ENCODE measurements at regions not wholly inside any gene's neighbourhood (a gene's known extent, or its start where the extent isn't known, plus 50 kb on each side); places are given as distances from the start of the nearest gene placed in this dataset.

DNA sequence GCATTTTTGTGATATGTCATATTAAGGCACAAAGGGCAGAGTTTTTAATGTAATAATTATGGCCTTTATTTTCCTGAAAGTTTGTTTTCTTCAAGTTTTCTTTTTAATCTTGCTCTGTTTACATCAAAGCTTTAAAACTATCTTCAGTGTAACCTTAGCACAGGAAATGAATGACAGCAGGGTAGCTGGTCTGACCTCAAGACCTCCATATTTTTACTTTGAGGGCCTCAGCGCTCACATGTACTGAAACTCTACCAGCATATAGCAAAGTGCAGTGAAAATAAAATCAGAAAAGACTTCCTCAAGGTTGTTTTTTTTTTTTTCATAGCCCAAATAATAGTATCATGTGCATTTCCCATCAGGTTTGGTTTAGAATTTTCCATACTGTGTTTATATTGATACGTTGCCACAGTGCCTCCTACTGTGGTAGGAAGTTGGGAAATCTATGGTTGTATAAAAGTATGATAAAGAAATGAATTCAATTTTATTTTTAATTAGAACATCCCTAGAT is 163.4 kb downstream of the UBE2E3 start:
- no peak overlapping the region for H3K4me3 ChIP-seq (ENCODE audit: low read depth, low read length)
- TF ChIP-seq, protein P1, sequence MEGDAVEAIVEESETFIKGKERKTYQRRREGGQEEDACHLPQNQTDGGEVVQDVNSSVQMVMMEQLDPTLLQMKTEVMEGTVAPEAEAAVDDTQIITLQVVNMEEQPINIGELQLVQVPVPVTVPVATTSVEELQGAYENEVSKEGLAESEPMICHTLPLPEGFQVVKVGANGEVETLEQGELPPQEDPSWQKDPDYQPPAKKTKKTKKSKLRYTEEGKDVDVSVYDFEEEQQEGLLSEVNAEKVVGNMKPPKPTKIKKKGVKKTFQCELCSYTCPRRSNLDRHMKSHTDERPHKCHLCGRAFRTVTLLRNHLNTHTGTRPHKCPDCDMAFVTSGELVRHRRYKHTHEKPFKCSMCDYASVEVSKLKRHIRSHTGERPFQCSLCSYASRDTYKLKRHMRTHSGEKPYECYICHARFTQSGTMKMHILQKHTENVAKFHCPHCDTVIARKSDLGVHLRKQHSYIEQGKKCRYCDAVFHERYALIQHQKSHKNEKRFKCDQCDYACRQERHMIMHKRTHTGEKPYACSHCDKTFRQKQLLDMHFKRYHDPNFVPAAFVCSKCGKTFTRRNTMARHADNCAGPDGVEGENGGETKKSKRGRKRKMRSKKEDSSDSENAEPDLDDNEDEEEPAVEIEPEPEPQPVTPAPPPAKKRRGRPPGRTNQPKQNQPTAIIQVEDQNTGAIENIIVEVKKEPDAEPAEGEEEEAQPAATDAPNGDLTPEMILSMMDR (IDR thresholded peaks at IDR 0.05; ENCODE audit: insufficient read depth, low read length), result no peak
- no peak for DNase-seq (ENCODE audit: low read depth)

DNA sequence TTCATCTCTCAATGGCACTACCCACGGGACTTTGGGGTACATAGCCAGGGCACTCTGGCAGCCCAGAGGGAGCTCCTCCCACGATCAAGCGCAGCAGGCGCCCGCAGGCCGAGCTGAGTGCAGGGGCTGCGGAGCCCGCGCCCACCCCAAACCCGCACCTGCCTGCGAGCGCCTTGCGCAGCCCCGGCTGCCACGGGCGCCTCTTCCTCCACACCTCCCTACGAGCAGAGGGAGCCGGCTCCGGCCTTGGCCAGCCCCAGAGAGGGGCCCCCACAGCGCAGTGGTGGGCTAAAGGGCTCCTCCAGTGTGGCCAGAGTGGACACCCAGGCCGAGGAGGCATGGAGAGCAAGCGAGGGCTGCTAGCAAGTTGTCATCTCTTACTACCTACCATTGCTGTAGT is 165.2 kb downstream of the UBE2E3 start:
- TF ChIP-seq, protein P1 (IDR thresholded peaks at IDR 0.05; ENCODE audit: insufficient read depth, low read length), result no peak

DNA sequence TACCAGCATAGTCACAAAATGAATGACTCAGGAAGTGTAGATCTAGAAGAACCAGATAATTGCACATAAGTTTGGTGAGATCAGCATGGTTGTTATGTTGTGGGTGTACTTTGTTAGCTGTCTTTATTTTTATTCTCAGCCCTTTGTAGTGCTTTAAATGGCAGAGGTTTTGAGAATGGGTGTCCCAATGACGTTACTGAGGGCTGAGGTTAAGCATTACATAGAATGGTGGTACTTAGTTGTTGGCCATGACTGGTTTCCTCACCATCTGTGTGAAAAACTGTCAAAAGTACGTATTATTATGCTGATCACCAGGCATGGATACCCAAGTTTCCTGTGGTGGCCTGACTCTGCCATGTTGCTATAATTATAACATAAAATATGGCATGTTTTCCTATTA is 165.8 kb downstream of the UBE2E3 start:
- H3K4me3 ChIP-seq (ENCODE audit: low read depth, low read length), result no peak overlapping the region
- TF ChIP-seq, protein P1 (IDR thresholded peaks at IDR 0.05; ENCODE audit: insufficient read depth, low read length), result no peak
- no peak for DNase-seq (ENCODE audit: low read depth)

More for the DNA sequence above, 165.2 kb downstream of the UBE2E3 start:
- H3K4me3 ChIP-seq (ENCODE audit: low read depth, low read length), result no peak overlapping the region
- no peak for DNase-seq (ENCODE audit: low read depth)

DNA sequence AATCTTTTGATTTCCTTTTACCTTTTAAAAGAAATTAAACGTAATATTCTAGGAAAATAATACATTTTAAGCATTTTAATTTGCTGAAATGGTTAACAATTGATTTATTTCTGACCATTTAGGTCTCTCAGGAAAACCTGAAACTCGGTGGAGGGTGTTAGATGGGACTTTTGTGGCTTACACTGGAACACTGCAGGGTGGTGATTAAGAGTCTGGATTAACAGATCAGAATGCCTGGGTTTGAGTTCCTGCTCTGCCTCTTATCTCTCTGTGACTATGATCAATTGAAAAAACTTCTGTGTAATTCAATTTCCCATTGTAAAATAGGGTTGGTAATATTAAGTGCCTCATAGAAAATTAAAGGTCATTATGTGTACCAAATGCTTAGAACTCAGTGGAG is 168.7 kb downstream of the UBE2E3 start:
- DNase-seq (ENCODE audit: low read depth), result no peak
- TF ChIP-seq, protein P1 (IDR thresholded peaks at IDR 0.05; ENCODE audit: insufficient read depth, low read length), result no peak
- no peak overlapping the region for H3K4me3 ChIP-seq (ENCODE audit: low read depth, low read length)

DNA sequence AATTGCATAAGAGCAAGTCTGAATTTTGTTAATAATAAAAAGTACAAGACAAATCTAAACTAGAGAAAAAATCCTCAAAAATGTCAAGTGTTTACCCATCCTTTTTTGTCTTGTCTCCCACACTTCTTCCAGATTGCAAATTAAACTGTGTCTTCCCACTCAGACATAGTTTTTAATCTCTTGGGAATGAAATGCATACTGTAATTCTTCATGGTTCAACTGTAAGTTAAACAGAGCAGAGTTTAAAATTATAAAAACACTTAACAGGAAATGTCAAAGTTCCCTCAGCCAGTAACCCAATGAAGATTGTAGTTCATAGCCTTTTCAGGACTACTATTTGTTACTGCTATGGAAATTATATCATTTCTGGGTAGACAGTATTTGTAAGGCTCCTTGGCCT is 171.8 kb downstream of the UBE2E3 start:
- DNase-seq (ENCODE audit: low read depth), result peak; percentile 7
- no peak overlapping the region for H3K4me3 ChIP-seq (ENCODE audit: low read depth, low read length)
- TF ChIP-seq, protein P1 (IDR thresholded peaks at IDR 0.05; ENCODE audit: insufficient read depth, low read length), result no peak

DNA sequence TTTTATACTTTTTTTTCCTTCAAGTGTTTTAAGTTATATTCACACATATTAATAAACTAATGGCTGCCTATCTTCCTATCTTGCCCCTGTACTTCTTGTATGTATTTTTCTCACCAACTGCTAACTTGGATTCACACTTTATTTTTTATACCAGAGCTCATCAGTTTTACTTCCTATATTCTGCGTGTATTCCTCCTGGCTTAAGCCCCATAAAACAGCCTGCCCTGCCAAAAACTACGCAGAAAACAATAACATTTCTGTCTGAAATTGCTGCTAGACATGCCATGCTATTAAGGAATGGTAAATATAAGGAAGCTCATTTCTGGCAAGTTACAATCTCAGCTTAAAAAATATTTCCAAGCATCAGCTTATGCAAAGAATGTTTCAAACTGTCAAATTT is 172.3 kb downstream of the UBE2E3 start:
- H3K4me3 ChIP-seq (ENCODE audit: low read depth, low read length), result no peak overlapping the region
- TF ChIP-seq, protein P1 (IDR thresholded peaks at IDR 0.05; ENCODE audit: insufficient read depth, low read length), result no peak
- DNase-seq (ENCODE audit: low read depth), result peak; percentile 9

DNA sequence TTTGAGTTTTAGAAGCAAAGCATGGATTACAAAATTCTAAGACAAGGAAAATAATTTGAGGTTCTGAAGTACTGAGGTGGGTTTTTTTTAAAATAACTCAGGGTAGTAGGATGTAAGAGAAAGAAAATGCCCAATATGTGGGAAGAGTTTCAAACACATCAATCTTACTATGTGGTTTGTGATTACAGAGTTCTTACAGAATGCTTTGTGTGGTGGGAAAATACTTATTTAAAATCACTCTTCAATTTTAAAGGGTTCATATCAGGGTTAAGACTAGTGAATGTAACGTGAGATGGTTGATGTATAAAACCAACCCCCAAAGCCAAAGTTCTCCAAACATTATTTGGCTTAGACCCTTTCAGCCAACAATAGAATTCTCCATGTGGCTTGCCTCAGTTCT is 173.5 kb downstream of the UBE2E3 start:
- peak; percentile 5 for DNase-seq (ENCODE audit: low read depth)
- TF ChIP-seq, protein P1 (IDR thresholded peaks at IDR 0.05; ENCODE audit: insufficient read depth, low read length), result no peak
- no peak overlapping the region for H3K4me3 ChIP-seq (ENCODE audit: low read depth, low read length)
